SK-N-SH (cell line): ENCODE measurements at regions not wholly inside any gene's neighbourhood (a gene's known extent, or its start where the extent isn't known, plus 50 kb on each side); places are given as distances from the start of the nearest gene placed in this dataset.

Source experiments
- CTCF ChIP-seq: fragments of 200-600 bp; sonication (generic); IDR thresholded peaks from 2 replicates; pipeline ENCODE4 v1.6.1; 2017; ENCODE audit warnings: antibody characterized with exemption, mild to moderate bottlenecking, moderate library complexity
- EZH2phosphoT487 ChIP-seq: fragments of 200-600 bp; sonication (generic); IDR thresholded peaks from 2 replicates; pipeline ENCODE4 v1.6.1; 2017; ENCODE audit warnings: low read depth, mixed run types, mild to moderate bottlenecking, antibody characterized with exemption, moderate library complexity, borderline replicate concordance
- FOXJ3 ChIP-seq: sonication (generic); formaldehyde crosslinking; IDR thresholded peaks from 2 replicates; pipeline ENCODE4 v1.5.1; 2020; ENCODE audit warnings: mild to moderate bottlenecking, missing genetic modification reagents
- MAX ChIP-seq: IDR thresholded peaks from 2 replicates; pipeline ENCODE4 v1.4.0; 2012; ENCODE audit warnings: low read depth
- RFX5 ChIP-seq: IDR thresholded peaks from 2 replicates; pipeline ENCODE4 v1.6.1; 2012; ENCODE audit warnings: mild to moderate bottlenecking, improper control_type of control experiment, low read length
- SIN3A ChIP-seq: IDR thresholded peaks from 2 replicates; pipeline ENCODE4 v1.6.1; 2012; ENCODE audit warnings: low read depth, mild to moderate bottlenecking, low read length, moderate library complexity, borderline replicate concordance
- USF2 ChIP-seq: fragments of 150-350 bp; IDR thresholded peaks from 2 replicates; pipeline ENCODE4 v1.6.1; 2017; ENCODE audit warnings: antibody characterized with exemption, low read length, low read depth, borderline replicate concordance
- ZBTB33 ChIP-seq: IDR thresholded peaks from 2 replicates; pipeline ENCODE4 v1.4.0; 2012; ENCODE audit warnings: low read depth, borderline replicate concordance
- TF ChIP-seq, protein P1 (sequence below): IDR thresholded peaks from 2 replicates; pipeline ENCODE4; 2012

GRCh38 chr2:126600742-126601141 lies 55.2 kb upstream of the GYPC start:
- TF ChIP-seq CTCF = no peak
- no peak for TF ChIP-seq SIN3A
- no peak for TF ChIP-seq EZH2phosphoT487
- no peak for TF ChIP-seq USF2
- no peak for TF ChIP-seq RFX5
- no peak for TF ChIP-seq MAX
- no peak for TF ChIP-seq ZBTB33
- no peak for TF ChIP-seq FOXJ3 (CRISPR knock-in tag)
- TF ChIP-seq, protein P1, sequence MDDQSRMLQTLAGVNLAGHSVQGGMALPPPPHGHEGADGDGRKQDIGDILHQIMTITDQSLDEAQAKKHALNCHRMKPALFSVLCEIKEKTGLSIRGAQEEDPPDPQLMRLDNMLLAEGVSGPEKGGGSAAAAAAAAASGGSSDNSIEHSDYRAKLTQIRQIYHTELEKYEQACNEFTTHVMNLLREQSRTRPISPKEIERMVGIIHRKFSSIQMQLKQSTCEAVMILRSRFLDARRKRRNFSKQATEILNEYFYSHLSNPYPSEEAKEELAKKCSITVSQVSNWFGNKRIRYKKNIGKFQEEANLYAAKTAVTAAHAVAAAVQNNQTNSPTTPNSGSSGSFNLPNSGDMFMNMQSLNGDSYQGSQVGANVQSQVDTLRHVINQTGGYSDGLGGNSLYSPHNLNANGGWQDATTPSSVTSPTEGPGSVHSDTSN = no peak
